ENCODE measurements at regions not wholly inside any gene's neighbourhood (a gene's known extent, or its start where the extent isn't known, plus 50 kb on each side); places are given as distances from the start of the nearest gene placed in this dataset.

DNA sequence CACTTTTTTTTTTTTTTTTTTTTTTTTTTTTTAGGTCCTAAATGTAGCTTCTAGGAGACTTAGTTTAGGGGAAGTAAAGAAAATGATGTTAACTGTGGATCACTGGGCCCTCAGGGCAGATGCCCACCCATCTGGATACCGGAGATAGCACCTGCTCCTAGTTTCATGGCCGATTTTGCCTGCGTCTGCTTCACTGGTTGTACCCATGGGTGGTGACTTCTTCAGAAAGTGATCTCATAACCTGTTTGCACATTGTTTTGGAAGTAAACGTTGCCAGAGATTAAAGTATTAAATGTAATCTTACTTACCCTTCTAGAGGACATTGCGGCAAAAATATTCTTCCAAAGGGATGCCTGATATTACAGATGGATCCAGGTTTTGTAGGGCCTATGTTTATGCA, 79.8 kb upstream of the SGK1 start:
- no peaks in the 10 kb centered on the region for H4K20me1 ChIP-seq (ENCODE audit: insufficient read depth)
- TF ChIP-seq EZH2 (IDR thresholded peaks at IDR 0.05; ENCODE audit: low read depth), result no peak
- TF ChIP-seq, protein P1, sequence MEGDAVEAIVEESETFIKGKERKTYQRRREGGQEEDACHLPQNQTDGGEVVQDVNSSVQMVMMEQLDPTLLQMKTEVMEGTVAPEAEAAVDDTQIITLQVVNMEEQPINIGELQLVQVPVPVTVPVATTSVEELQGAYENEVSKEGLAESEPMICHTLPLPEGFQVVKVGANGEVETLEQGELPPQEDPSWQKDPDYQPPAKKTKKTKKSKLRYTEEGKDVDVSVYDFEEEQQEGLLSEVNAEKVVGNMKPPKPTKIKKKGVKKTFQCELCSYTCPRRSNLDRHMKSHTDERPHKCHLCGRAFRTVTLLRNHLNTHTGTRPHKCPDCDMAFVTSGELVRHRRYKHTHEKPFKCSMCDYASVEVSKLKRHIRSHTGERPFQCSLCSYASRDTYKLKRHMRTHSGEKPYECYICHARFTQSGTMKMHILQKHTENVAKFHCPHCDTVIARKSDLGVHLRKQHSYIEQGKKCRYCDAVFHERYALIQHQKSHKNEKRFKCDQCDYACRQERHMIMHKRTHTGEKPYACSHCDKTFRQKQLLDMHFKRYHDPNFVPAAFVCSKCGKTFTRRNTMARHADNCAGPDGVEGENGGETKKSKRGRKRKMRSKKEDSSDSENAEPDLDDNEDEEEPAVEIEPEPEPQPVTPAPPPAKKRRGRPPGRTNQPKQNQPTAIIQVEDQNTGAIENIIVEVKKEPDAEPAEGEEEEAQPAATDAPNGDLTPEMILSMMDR (conservative IDR thresholded peaks at IDR 0.05), result no peak
- no peaks in the 10 kb centered on the region for H3K79me2 ChIP-seq (ENCODE audit: low read depth)
- intact Hi-C loops (cut with micrococcal nuclease; ENCODE audit: unreplicated experiment), result no loop called here
- no TSS peak for BruUV-seq (replicated peaks)
- peaks cover 21% of the 10 kb centered on the region for H3K4me1 ChIP-seq (replicated peaks; ENCODE audit: insufficient read depth)
- DNase-seq, result no peak
- H3K27me3 ChIP-seq (ENCODE audit: insufficient read depth, low read depth), result no peaks in the 10 kb centered on the region
- H3K4me3 ChIP-seq, result no peak overlapping the region
- no peaks in the 10 kb centered on the region for H3K9me3 ChIP-seq (ENCODE audit: insufficient read depth, low read depth)
- H3K4me2 ChIP-seq, result no peak overlapping the region
- CTCF ChIA-PET, result interaction anchor here (0.5 to 0.7 kb wide), 3 partner anchors 18 to 1599 kb away, joined by 3 to 6 read pairs (median 3); partner anchors contain the start of gene SLC18B1
- peaks cover 13% of the 10 kb centered on the region for H3F3A ChIP-seq (ENCODE audit: insufficient read depth, low read depth)
- H3K36me3 ChIP-seq (ENCODE audit: low read depth), result no peaks in the 10 kb centered on the region
- no peaks in the 10 kb centered on the region; the same call in 1 of the 2 replicates for H3K9me2 ChIP-seq (ENCODE audit: insufficient read depth)
- POLR2A ChIA-PET (ENCODE audit: unreplicated experiment), result no interaction called here
- H2AFZ ChIP-seq, result no peak overlapping the region
- H3K27ac ChIP-seq, result no peak overlapping the region

DNA sequence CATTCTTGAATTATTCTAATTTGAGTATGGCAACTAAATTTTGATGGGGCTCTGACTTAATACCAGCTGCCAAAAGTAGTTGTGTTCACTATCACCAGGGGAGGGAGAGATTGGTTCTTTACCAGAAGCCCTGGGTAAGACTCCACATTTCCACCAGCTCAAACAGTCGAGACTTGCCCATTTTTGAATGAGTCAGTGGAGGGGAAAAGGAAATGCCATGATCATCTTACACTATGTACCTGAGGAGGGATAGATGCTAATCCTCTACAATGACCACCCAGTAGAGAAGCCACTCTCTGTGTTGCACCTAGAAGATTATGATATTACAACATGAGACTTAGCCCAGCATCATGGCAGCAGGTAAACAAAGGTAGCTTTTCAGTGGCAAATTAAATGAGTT, 77.0 kb upstream of the SGK1 start:
- Histone ChIP-seq H3K4me3 (no peak overlapping the region), H4K20me1 (ENCODE audit: insufficient read depth) (no peaks in the 10 kb centered on the region), H3K79me2 (ENCODE audit: low read depth) (no peaks in the 10 kb centered on the region), H2AFZ (no peak overlapping the region), H3K9me2 (ENCODE audit: insufficient read depth) (no peaks in the 10 kb centered on the region; the same call in 1 of the 2 replicates), H3K9me3 (ENCODE audit: insufficient read depth, low read depth) (no peaks in the 10 kb centered on the region), H3K4me2 (no peak overlapping the region), H3K36me3 (ENCODE audit: low read depth) (no peaks in the 10 kb centered on the region), H3K27ac (no peak overlapping the region), H3K27me3 (ENCODE audit: insufficient read depth, low read depth) (no peaks in the 10 kb centered on the region), H3K4me1 (replicated peaks; ENCODE audit: insufficient read depth) (peaks cover under 1% of the 10 kb centered on the region; the same call in 1 of the 2 replicates), H3F3A (ENCODE audit: insufficient read depth, low read depth) (no peaks in the 10 kb centered on the region)
- intact Hi-C loops (cut with micrococcal nuclease; ENCODE audit: unreplicated experiment), result no loop called here
- no peak for TF ChIP-seq EZH2 (IDR thresholded peaks at IDR 0.05; ENCODE audit: low read depth)
- TF ChIP-seq, protein P1 (conservative IDR thresholded peaks at IDR 0.05), result no peak
- CTCF ChIA-PET, result no interaction called here
- POLR2A ChIA-PET (ENCODE audit: unreplicated experiment), result no interaction called here
- no peak for DNase-seq
- BruUV-seq (replicated peaks), result no TSS peak

- no peaks in the 10 kb centered on the region for H3K27me3 ChIP-seq (ENCODE audit: insufficient read depth, low read depth)
- H4K20me1 ChIP-seq (ENCODE audit: insufficient read depth), result no peaks in the 10 kb centered on the region
- H3K4me2 ChIP-seq, result no peak overlapping the region
- no peaks in the 10 kb centered on the region for H3K4me1 ChIP-seq (replicated peaks; ENCODE audit: insufficient read depth)
- no peaks in the 10 kb centered on the region for H3F3A ChIP-seq (ENCODE audit: insufficient read depth, low read depth)
- ChIA-PET CTCF (no interaction called here), POLR2A (ENCODE audit: unreplicated experiment) (no interaction called here)
- no peak overlapping the region for H2AFZ ChIP-seq
- TF ChIP-seq, protein P1 (conservative IDR thresholded peaks at IDR 0.05), result no peak
- no peak for TF ChIP-seq EZH2 (IDR thresholded peaks at IDR 0.05; ENCODE audit: low read depth)
- H3K36me3 ChIP-seq (ENCODE audit: low read depth), result no peaks in the 10 kb centered on the region
- no peaks in the 10 kb centered on the region for H3K79me2 ChIP-seq (ENCODE audit: low read depth)
- DNase-seq, result no peak
- intact Hi-C loops (cut with micrococcal nuclease; ENCODE audit: unreplicated experiment), result no loop called here
- no peak overlapping the region for H3K4me3 ChIP-seq
- no peaks in the 10 kb centered on the region for H3K9me3 ChIP-seq (ENCODE audit: insufficient read depth, low read depth)
- no peaks in the 10 kb centered on the region; the same call in 1 of the 2 replicates for H3K9me2 ChIP-seq (ENCODE audit: insufficient read depth)
- no peak overlapping the region for H3K27ac ChIP-seq
- BruUV-seq (replicated peaks), result no TSS peak
These were observed 76.3 kb upstream of the SGK1 start for GRCh38 chr6:134394208-134394607.
